Keratinocyte (primary cell): ENCODE measurements at regions not wholly inside any gene's neighbourhood (a gene's known extent, or its start where the extent isn't known, plus 50 kb on each side); places are given as distances from the start of the nearest gene placed in this dataset.

Experiments used
- DNase-seq: peaks from one replicate; pipeline ENCODE4 v3.0.0-alpha.2; 2011; ENCODE audit warnings: low read depth, missing footprints, low spot score
- FAIRE-seq: peaks from 2 replicates; lab custom pipeline; 2011; peaks lifted over from hg19 to GRCh38; lab: Jason Lieb, UNC
- H2AFZ ChIP-seq: 2 replicates; pipeline ENCODE4 v1.6.0; 2012; ENCODE audit warnings: low read length, control low read depth, inconsistent platforms; ENCODE audit not compliant: control insufficient read depth
- H3K27ac ChIP-seq: 2 replicates; pipeline ENCODE4 v1.5.1; 2011; ENCODE audit warnings: low read length; ENCODE audit not compliant: control insufficient read depth, insufficient read depth
- H3K27me3 ChIP-seq: 3 replicates; pipeline ENCODE4 v1.6.0; 2011; ENCODE audit warnings: low read length; ENCODE audit not compliant: control insufficient read depth, insufficient read depth; ENCODE audit errors: extremely low read depth
- H3K36me3 ChIP-seq, 2 experiments: 2 replicates in 1 of 2; 3 replicates in 1 of 2; pipeline ENCODE4 v1.5.1; 2011; ENCODE audit warnings: low read length in 2 of 2, mild to moderate bottlenecking in 1 of 2; ENCODE audit not compliant: control insufficient read depth in 2 of 2, insufficient read depth in 2 of 2; ENCODE audit errors: extremely low read depth in 1 of 2
- H3K4me1 ChIP-seq: 3 replicates; pipeline ENCODE4 v1.5.1; 2011; ENCODE audit warnings: low read length; ENCODE audit not compliant: control insufficient read depth, insufficient read depth; ENCODE audit errors: extremely low read depth
- H3K4me2 ChIP-seq: 3 replicates; pipeline ENCODE4 v1.6.0; 2011; ENCODE audit warnings: low read depth, low read length; ENCODE audit not compliant: control insufficient read depth, insufficient read depth; ENCODE audit errors: extremely low read depth
- H3K4me3 ChIP-seq, 3 experiments: fragments of 200-600 bp in 1 of 3; sonication (generic) in 1 of 3; 2 replicates in 2 of 3; 3 replicates in 1 of 3; pipeline ENCODE4 v1.5.1; 2011 to 2016; ENCODE audit warnings: low read length in 3 of 3, mild to moderate bottlenecking in 3 of 3, control low read depth in 2 of 3, inconsistent platforms in 1 of 3, low read depth in 1 of 3, mixed read lengths in 1 of 3, mixed run types in 1 of 3, moderate library complexity in 1 of 3; ENCODE audit not compliant: control insufficient read depth in 2 of 3, insufficient read depth in 2 of 3; ENCODE audit errors: extremely low read depth in 1 of 3
- H3K79me2 ChIP-seq: 2 replicates; pipeline ENCODE4 v1.6.0; 2012; ENCODE audit warnings: low read length; ENCODE audit not compliant: control insufficient read depth, insufficient read depth
- H3K9ac ChIP-seq: 3 replicates; pipeline ENCODE4 v1.6.0; 2011; ENCODE audit warnings: low read length; ENCODE audit not compliant: control insufficient read depth, insufficient read depth; ENCODE audit errors: extremely low read depth
- H3K9me1 ChIP-seq: 3 replicates; pipeline ENCODE4 v1.6.0; 2011; ENCODE audit warnings: low read length; ENCODE audit not compliant: control insufficient read depth, insufficient read depth; ENCODE audit errors: extremely low read depth
- H3K9me3 ChIP-seq: 2 replicates; pipeline ENCODE4 v1.5.1; 2012; ENCODE audit warnings: low read depth, low read length; ENCODE audit not compliant: control insufficient read depth
- H4K20me1 ChIP-seq: 3 replicates; pipeline ENCODE4 v1.6.0; 2011; ENCODE audit warnings: low read length; ENCODE audit not compliant: control insufficient read depth, insufficient read depth; ENCODE audit errors: extremely low read depth
- EZH2 ChIP-seq: IDR thresholded peaks from one replicate; pipeline ENCODE4 v1.6.1; 2012; ENCODE audit warnings: inconsistent platforms, mild to moderate bottlenecking, low read length, moderate library complexity
- dilution Hi-C: fragments of 300-500 bp; cut with MboI; formaldehyde crosslinking; loops from one replicate; pipeline ENCODE4 v1.7.0; 2020; ENCODE audit warnings: low sequenced_read_pairs; ENCODE audit not compliant: extremely low pct_ligation_motif_present
- TF ChIP-seq, protein P1 (sequence below), 3 experiments: IDR thresholded peaks in 1 of 3; conservative IDR thresholded peaks in 1 of 3; optimal IDR thresholded peaks in 1 of 3; 2 replicates in 2 of 3; 3 replicates in 1 of 3; pipeline versions ENCODE3 to v1.5.1; 2011; ENCODE audit warnings: low read length in 3 of 3, mild to moderate bottlenecking in 3 of 3, moderate library complexity in 2 of 3, control low read depth in 1 of 3, inconsistent platforms in 1 of 3; ENCODE audit not compliant: insufficient read depth in 2 of 3; ENCODE audit errors: extremely low read depth in 1 of 3

- no peaks in the 10 kb centered on the region for H3K9me1 ChIP-seq
- H3K9me3 ChIP-seq, result no peaks in the 10 kb centered on the region
- H3K4me1 ChIP-seq, result peaks cover 10% of the 10 kb centered on the region
- H2AFZ ChIP-seq, result no peak overlapping the region
- dilution Hi-C loops, result no loop called here
- H3K27ac ChIP-seq, result no peak overlapping the region
- no peaks in the 10 kb centered on the region for H4K20me1 ChIP-seq
- H3K9ac ChIP-seq, result no peak overlapping the region
- FAIRE-seq (no peak), DNase-seq (no peak)
- no peak overlapping the region for H3K4me3 ChIP-seq
- no peaks in the 10 kb centered on the region for H3K27me3 ChIP-seq
- no peaks in the 10 kb centered on the region for H3K79me2 ChIP-seq
- no peaks in the 10 kb centered on the region for H3K36me3 ChIP-seq
- no peak overlapping the region for H3K4me2 ChIP-seq
- TF ChIP-seq EZH2, result no peak
- TF ChIP-seq, protein P1, sequence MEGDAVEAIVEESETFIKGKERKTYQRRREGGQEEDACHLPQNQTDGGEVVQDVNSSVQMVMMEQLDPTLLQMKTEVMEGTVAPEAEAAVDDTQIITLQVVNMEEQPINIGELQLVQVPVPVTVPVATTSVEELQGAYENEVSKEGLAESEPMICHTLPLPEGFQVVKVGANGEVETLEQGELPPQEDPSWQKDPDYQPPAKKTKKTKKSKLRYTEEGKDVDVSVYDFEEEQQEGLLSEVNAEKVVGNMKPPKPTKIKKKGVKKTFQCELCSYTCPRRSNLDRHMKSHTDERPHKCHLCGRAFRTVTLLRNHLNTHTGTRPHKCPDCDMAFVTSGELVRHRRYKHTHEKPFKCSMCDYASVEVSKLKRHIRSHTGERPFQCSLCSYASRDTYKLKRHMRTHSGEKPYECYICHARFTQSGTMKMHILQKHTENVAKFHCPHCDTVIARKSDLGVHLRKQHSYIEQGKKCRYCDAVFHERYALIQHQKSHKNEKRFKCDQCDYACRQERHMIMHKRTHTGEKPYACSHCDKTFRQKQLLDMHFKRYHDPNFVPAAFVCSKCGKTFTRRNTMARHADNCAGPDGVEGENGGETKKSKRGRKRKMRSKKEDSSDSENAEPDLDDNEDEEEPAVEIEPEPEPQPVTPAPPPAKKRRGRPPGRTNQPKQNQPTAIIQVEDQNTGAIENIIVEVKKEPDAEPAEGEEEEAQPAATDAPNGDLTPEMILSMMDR (optimal IDR thresholded peaks at IDR 0.05 in 1 of 3, IDR thresholded peaks at IDR 0.05 in 1 of 3, conservative IDR thresholded peaks at IDR 0.05 in 1 of 3; ENCODE audit: extremely low read depth in 1 of 3, insufficient read depth in 2 of 3, low read length in 3 of 3), result no peak
Measured at GRCh38 chr1:199809311-199809710, 218.2 kb upstream of the NR5A2 start.

DNA sequence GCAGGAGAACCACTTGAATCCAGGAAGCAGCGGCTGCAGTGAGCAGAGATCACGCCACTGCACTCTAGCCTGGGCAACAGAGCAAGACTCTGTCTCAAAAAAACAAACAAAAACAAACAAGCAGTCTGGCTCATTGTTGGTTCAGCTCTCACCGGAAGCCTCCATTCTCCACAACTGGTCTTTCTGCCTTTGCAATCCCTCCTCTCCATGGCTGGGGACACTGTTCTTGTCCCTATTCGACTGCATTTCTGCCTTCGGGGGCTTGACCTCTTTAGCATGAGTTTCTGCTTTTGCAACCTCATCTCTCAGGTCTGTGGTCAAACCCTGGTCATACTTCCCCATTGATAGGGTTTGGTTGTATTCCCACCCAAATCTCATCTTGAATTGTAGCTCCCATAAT is 216.3 kb upstream of the NR5A2 start:
- no peak overlapping the region for H3K9ac ChIP-seq
- DNase-seq (no peak), FAIRE-seq (no peak)
- H3K79me2 ChIP-seq, result no peaks in the 10 kb centered on the region
- H3K4me1 ChIP-seq, result peaks cover 10% of the 10 kb centered on the region
- no peak for TF ChIP-seq EZH2
- TF ChIP-seq, protein P1 (optimal IDR thresholded peaks at IDR 0.05 in 1 of 3, IDR thresholded peaks at IDR 0.05 in 1 of 3, conservative IDR thresholded peaks at IDR 0.05 in 1 of 3; ENCODE audit: extremely low read depth in 1 of 3, insufficient read depth in 2 of 3, low read length in 3 of 3), result no peak
- no peak overlapping the region for H3K4me3 ChIP-seq
- H3K9me3 ChIP-seq, result no peaks in the 10 kb centered on the region
- H3K27me3 ChIP-seq, result no peaks in the 10 kb centered on the region
- no peaks in the 10 kb centered on the region for H3K9me1 ChIP-seq
- no peaks in the 10 kb centered on the region for H3K36me3 ChIP-seq
- no peak overlapping the region for H3K27ac ChIP-seq
- no peak overlapping the region for H3K4me2 ChIP-seq
- no peak overlapping the region for H2AFZ ChIP-seq
- no peaks in the 10 kb centered on the region for H4K20me1 ChIP-seq
- dilution Hi-C loops, result no loop called here
